Panc1 (cell line): ENCODE measurements at regions not wholly inside any gene's neighbourhood (a gene's known extent, or its start where the extent isn't known, plus 50 kb on each side); places are given as distances from the start of the nearest gene placed in this dataset.

ENCODE experiments used
- ATAC-seq: fragments of 200-7000 bp; cut with Tn5 transposase; 2 replicates; pipeline ENCODE4 v1.9.1; 2020; ENCODE audit warnings: mild to moderate bottlenecking, moderate library complexity
- BruUV-seq: library from RNA; stranded (reverse); fragments of 400-500 nt; replicated peaks from 2 replicates; lab custom pipeline; 2021; lab: Mats Ljungman, UMichigan
- CTCF ChIA-PET: fragments of 300-600 bp; sonication (Branson Sonifier 250); formaldehyde crosslinking; loops from one replicate; lab custom pipeline; 2022; ENCODE audit warnings: antibody characterized with exemption; lab: Charles Lee
- POLR2A ChIA-PET: fragments of 300-600 bp; sonication (Branson Sonifier 250); formaldehyde crosslinking; loops from one replicate; lab custom pipeline; 2022; ENCODE audit warnings: antibody characterized with exemption; lab: Charles Lee
- DNase-seq: peaks from one replicate; pipeline ENCODE4 v3.0.0-alpha.2; 2010; ENCODE audit warnings: low read depth, low spot score
- H3K27ac ChIP-seq: 2 replicates; pipeline ENCODE4 v1.5.1; 2011; ENCODE audit warnings: mild to moderate bottlenecking, low read length, inconsistent platforms
- H3K27me3 ChIP-seq: fragments of 200-500 bp; sonication (Bioruptor generic); 2 replicates; pipeline ENCODE4 v1.6.0; 2014; ENCODE audit warnings: low read length, inconsistent platforms; ENCODE audit not compliant: control insufficient read depth, insufficient read depth
- H3K36me3 ChIP-seq: fragments of 200-500 bp; sonication (Bioruptor generic); 2 replicates; pipeline ENCODE4 v1.5.1; 2014; ENCODE audit warnings: inconsistent platforms, mild to moderate bottlenecking, low read length, moderate library complexity; ENCODE audit not compliant: control insufficient read depth, insufficient read depth
- H3K4me1 ChIP-seq: 2 replicates; pipeline ENCODE4 v1.5.1; 2011; ENCODE audit warnings: inconsistent platforms, mild to moderate bottlenecking, low read length, moderate library complexity; ENCODE audit not compliant: control insufficient read depth, insufficient read depth
- H3K4me3 ChIP-seq, 2 experiments: 2 replicates each; pipeline ENCODE4 v1.5.1; 2011 to 2012; ENCODE audit warnings: low read depth in 2 of 2, low read length in 2 of 2, mild to moderate bottlenecking in 2 of 2, inconsistent platforms in 1 of 2, moderate library complexity in 1 of 2
- H3K9me3 ChIP-seq: fragments of 200-500 bp; sonication (Bioruptor generic); 2 replicates; pipeline ENCODE4 v1.5.1; 2014; ENCODE audit warnings: low read depth, mild to moderate bottlenecking, inconsistent platforms, low read length, moderate library complexity; ENCODE audit not compliant: control insufficient read depth, insufficient read depth
- POLR2AphosphoS5 ChIP-seq: IDR thresholded peaks from 2 replicates; pipeline ENCODE4 v1.6.1; 2012; ENCODE audit warnings: mild to moderate bottlenecking, low read depth, low read length, moderate library complexity
- REST ChIP-seq, 2 experiments: IDR thresholded peaks; 2 replicates each; pipeline ENCODE4 v1.6.1; 2011 to 2012; ENCODE audit warnings: low read depth in 2 of 2, control low read depth in 1 of 2, low read length in 1 of 2, mild to moderate bottlenecking in 1 of 2, moderate library complexity in 1 of 2; ENCODE audit not compliant: insufficient read depth in 1 of 2
- SIN3A ChIP-seq: IDR thresholded peaks from 2 replicates; pipeline ENCODE4 v1.6.1; 2012; ENCODE audit warnings: low read depth, mild to moderate bottlenecking, low read length, moderate library complexity, borderline replicate concordance; ENCODE audit not compliant: insufficient read depth
- TCF7L2 ChIP-seq: IDR thresholded peaks from 2 replicates; pipeline ENCODE4 v1.6.1; 2011; ENCODE audit warnings: mild to moderate bottlenecking, low read depth, low read length, inconsistent platforms
- in situ Hi-C: cut with HindIII; loops from 2 replicates; pipeline ENCODE4 v1.10.0; 2016; ENCODE audit warnings: low sequenced_read_pairs, low pct_unique_long_range_greater_than_20kb
- intact Hi-C: fragments of 100-400 bp; cut with micrococcal nuclease; formaldehyde crosslinking; loops from one replicate; pipeline ENCODE4 v1.10.0; 2022; ENCODE audit not compliant: unreplicated experiment
- TF ChIP-seq, protein P1 (sequence below): fragments of 450-650 bp; IDR thresholded peaks from 2 replicates; pipeline ENCODE4 v1.5.1; 2017; ENCODE audit warnings: mild to moderate bottlenecking

- DNase-seq: no peak
- CTCF ChIA-PET: no interaction called here
- no TSS peak for BruUV-seq
- POLR2A ChIA-PET: no interaction called here
- H3K27ac ChIP-seq: no peak overlapping the region
- intact Hi-C loops: no loop called here
- in situ Hi-C loops: no loop called here
- H3K4me3 ChIP-seq: no peak overlapping the region
- TF ChIP-seq, protein P1, sequence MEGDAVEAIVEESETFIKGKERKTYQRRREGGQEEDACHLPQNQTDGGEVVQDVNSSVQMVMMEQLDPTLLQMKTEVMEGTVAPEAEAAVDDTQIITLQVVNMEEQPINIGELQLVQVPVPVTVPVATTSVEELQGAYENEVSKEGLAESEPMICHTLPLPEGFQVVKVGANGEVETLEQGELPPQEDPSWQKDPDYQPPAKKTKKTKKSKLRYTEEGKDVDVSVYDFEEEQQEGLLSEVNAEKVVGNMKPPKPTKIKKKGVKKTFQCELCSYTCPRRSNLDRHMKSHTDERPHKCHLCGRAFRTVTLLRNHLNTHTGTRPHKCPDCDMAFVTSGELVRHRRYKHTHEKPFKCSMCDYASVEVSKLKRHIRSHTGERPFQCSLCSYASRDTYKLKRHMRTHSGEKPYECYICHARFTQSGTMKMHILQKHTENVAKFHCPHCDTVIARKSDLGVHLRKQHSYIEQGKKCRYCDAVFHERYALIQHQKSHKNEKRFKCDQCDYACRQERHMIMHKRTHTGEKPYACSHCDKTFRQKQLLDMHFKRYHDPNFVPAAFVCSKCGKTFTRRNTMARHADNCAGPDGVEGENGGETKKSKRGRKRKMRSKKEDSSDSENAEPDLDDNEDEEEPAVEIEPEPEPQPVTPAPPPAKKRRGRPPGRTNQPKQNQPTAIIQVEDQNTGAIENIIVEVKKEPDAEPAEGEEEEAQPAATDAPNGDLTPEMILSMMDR: no peak
- TF ChIP-seq SIN3A: no peak
- TF ChIP-seq TCF7L2: no peak
- no peak for TF ChIP-seq POLR2AphosphoS5
- no peak for TF ChIP-seq REST (IDR thresholded peaks at IDR 0.05; ENCODE audit: insufficient read depth in 1 of 2, low read depth in 2 of 2, low read length in 1 of 2)
- no peaks in the 10 kb centered on the region for H3K4me1 ChIP-seq
- H3K9me3 ChIP-seq: no peaks in the 10 kb centered on the region
- H3K36me3 ChIP-seq: no peaks in the 10 kb centered on the region
- ATAC-seq: no peak
- no peaks in the 10 kb centered on the region for H3K27me3 ChIP-seq
Measured at GRCh38 chr6:101266063-101266462, 127.4 kb upstream of the GRIK2 start.

- no peak overlapping the region for H3K27ac ChIP-seq
- intact Hi-C loops (no loop called here), in situ Hi-C loops (no loop called here)
- no peak for TF ChIP-seq POLR2AphosphoS5
- ChIA-PET CTCF (no interaction called here), POLR2A (no interaction called here)
- DNase-seq (no peak), ATAC-seq (no peak)
- no peaks in the 10 kb centered on the region for H3K9me3 ChIP-seq
- BruUV-seq: no TSS peak
- no peaks in the 10 kb centered on the region for H3K36me3 ChIP-seq
- no peaks in the 10 kb centered on the region for H3K4me1 ChIP-seq
- H3K27me3 ChIP-seq: no peaks in the 10 kb centered on the region
- no peak overlapping the region for H3K4me3 ChIP-seq
Measured at GRCh38 chr6:101268541-101268940, 125.0 kb upstream of the GRIK2 start.

GRCh38 chr6:101275251-101275650, 118.3 kb upstream of the GRIK2 start:
- ChIA-PET CTCF (no interaction called here), POLR2A (no interaction called here)
- in situ Hi-C loops (no loop called here), intact Hi-C loops (no loop called here)
- DNase-seq (no peak), ATAC-seq (no peak)
- Histone ChIP-seq H3K36me3 (no peaks in the 10 kb centered on the region), H3K9me3 (no peaks in the 10 kb centered on the region), H3K4me3 (no peak overlapping the region), H3K27me3 (no peaks in the 10 kb centered on the region), H3K27ac (no peak overlapping the region), H3K4me1 (no peaks in the 10 kb centered on the region)
- BruUV-seq: no TSS peak
- no peak for TF ChIP-seq SIN3A
- TF ChIP-seq, protein P1: no peak
- no peak for TF ChIP-seq REST (IDR thresholded peaks at IDR 0.05; ENCODE audit: insufficient read depth in 1 of 2, low read depth in 2 of 2, low read length in 1 of 2)
- no peak for TF ChIP-seq TCF7L2
- TF ChIP-seq POLR2AphosphoS5: no peak
